ENCODE measurements at regions not wholly inside any gene's neighbourhood (a gene's known extent, or its start where the extent isn't known, plus 50 kb on each side); places are given as distances from the start of the nearest gene placed in this dataset.

DNA sequence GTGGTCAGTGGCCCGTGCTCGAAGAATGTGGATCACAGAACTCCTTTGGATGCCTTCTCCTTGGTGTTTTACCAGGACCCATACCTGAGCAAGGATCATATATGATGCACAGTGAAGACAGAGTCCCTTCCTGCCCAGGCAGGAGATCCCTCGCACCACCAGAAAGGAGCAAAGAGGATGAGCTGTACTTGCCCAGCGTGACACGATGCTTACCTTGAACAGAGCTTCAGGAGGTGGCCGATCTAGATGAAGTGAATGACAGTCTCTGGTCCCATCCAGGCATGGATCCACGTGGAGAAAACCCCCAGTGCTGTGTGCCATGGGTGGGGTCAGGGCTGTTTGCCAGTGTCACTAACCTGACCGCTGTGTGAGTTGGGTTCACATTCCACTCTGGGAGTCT lies 455.4 kb downstream of the GADD45G start:
- TF ChIP-seq TAF1 (IDR thresholded peaks at IDR 0.05; ENCODE audit: low read depth) (no peak), YY1 (IDR thresholded peaks at IDR 0.05; ENCODE audit: low read depth) (no peak)

DNA sequence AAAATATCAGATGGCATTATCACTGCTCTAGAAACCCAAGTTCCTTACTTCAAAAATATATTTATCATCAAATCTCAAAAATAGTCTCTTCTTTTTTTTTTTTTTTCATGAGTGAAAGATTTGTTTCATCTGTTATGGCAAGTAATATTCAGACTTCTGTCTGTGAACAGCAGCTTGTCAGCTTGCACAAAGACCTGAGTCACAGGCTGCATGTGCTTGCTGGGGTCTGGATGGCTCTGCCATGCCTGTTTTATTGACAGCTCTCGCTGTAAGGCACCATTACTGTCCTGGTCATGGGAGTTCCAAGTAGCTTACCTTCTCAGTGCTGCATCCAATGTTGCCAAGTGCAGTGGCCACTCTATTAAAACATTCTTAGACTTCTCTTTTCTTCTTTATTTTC lies 456.4 kb downstream of the GADD45G start:
- TF ChIP-seq EGR1 (IDR thresholded peaks at IDR 0.05) (no peak), FOXM1 (IDR thresholded peaks at IDR 0.05; ENCODE audit: borderline replicate concordance, low read depth) (no peak), NFIC (IDR thresholded peaks at IDR 0.05) (no peak)
- TF ChIP-seq, protein P1, sequence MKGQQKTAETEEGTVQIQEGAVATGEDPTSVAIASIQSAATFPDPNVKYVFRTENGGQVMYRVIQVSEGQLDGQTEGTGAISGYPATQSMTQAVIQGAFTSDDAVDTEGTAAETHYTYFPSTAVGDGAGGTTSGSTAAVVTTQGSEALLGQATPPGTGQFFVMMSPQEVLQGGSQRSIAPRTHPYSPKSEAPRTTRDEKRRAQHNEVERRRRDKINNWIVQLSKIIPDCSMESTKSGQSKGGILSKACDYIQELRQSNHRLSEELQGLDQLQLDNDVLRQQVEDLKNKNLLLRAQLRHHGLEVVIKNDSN (IDR thresholded peaks at IDR 0.05) = no peak

DNA sequence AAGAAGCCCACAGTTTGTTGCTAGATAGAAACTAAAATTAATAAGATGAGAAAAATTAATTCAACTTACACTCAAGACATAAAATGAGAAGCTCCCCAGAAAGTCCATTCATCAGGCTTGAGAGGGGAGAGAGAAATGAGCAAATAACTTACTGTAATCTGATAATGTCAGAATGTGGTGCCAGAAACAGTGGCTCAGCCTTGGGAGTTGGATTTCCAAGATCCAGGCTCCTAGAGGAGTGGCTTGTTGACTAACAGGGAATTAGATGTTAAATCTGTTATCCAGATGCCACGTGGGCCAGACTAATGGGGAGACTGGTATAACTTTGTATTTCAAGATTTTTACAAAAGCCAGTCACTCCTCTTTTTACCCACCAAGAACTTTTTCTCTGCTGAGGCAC lies 458.2 kb downstream of the GADD45G start:
- no peak for TF ChIP-seq CEBPB (IDR thresholded peaks at IDR 0.05)
- TF ChIP-seq TAF1 (IDR thresholded peaks at IDR 0.05; ENCODE audit: low read depth) = no peak
- no peak for TF ChIP-seq TCF12 (IDR thresholded peaks at IDR 0.05; ENCODE audit: low read depth)
- TF ChIP-seq FOXM1 (IDR thresholded peaks at IDR 0.05; ENCODE audit: borderline replicate concordance, low read depth) = no peak
- TF ChIP-seq YY1 (IDR thresholded peaks at IDR 0.05; ENCODE audit: low read depth) = no peak
- TF ChIP-seq, protein P1 (IDR thresholded peaks at IDR 0.05) = no peak
- no peak for TF ChIP-seq EGR1 (IDR thresholded peaks at IDR 0.05)
- TF ChIP-seq, protein P2, sequence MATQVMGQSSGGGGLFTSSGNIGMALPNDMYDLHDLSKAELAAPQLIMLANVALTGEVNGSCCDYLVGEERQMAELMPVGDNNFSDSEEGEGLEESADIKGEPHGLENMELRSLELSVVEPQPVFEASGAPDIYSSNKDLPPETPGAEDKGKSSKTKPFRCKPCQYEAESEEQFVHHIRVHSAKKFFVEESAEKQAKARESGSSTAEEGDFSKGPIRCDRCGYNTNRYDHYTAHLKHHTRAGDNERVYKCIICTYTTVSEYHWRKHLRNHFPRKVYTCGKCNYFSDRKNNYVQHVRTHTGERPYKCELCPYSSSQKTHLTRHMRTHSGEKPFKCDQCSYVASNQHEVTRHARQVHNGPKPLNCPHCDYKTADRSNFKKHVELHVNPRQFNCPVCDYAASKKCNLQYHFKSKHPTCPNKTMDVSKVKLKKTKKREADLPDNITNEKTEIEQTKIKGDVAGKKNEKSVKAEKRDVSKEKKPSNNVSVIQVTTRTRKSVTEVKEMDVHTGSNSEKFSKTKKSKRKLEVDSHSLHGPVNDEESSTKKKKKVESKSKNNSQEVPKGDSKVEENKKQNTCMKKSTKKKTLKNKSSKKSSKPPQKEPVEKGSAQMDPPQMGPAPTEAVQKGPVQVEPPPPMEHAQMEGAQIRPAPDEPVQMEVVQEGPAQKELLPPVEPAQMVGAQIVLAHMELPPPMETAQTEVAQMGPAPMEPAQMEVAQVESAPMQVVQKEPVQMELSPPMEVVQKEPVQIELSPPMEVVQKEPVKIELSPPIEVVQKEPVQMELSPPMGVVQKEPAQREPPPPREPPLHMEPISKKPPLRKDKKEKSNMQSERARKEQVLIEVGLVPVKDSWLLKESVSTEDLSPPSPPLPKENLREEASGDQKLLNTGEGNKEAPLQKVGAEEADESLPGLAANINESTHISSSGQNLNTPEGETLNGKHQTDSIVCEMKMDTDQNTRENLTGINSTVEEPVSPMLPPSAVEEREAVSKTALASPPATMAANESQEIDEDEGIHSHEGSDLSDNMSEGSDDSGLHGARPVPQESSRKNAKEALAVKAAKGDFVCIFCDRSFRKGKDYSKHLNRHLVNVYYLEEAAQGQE (IDR thresholded peaks at IDR 0.05; ENCODE audit: low read depth) = no peak
- no peak for TF ChIP-seq ZBTB7A (IDR thresholded peaks at IDR 0.05; ENCODE audit: low read depth)
- TF ChIP-seq RAD21 (IDR thresholded peaks at IDR 0.05; ENCODE audit: low read depth) = no peak
- TF ChIP-seq, protein P3, sequence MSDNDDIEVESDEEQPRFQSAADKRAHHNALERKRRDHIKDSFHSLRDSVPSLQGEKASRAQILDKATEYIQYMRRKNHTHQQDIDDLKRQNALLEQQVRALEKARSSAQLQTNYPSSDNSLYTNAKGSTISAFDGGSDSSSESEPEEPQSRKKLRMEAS (IDR thresholded peaks at IDR 0.05) = no peak
- no peak for TF ChIP-seq CREB1 (IDR thresholded peaks at IDR 0.05; ENCODE audit: low read depth)
- TF ChIP-seq NFIC (IDR thresholded peaks at IDR 0.05) = no peak
- no peak for TF ChIP-seq TEAD4 (IDR thresholded peaks at IDR 0.05)
- TF ChIP-seq EP300 (IDR thresholded peaks at IDR 0.05; ENCODE audit: borderline replicate concordance) = no peak

DNA sequence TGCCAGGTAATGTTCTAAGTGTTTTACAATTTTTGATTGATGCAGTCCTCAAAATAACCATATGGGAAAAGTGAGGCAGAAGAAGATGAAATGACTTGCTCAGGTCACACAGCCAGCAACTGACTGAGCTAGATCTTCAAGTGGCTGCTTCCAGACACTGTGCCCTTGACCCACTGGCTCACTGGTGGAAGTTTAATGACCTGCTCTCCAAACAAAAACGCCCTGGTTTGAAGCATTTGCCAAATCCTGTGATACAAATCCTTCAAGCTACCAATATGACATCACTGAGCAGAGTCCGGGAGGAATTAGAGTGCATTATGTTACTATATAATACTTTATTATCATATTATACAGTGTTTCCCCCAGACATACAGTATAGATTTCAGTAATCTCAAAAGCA lies 459.4 kb downstream of the GADD45G start:
- TF ChIP-seq TCF12 (IDR thresholded peaks at IDR 0.05; ENCODE audit: low read depth) (no peak), TEAD4 (IDR thresholded peaks at IDR 0.05) (no peak), NFIC (IDR thresholded peaks at IDR 0.05) (no peak), YY1 (IDR thresholded peaks at IDR 0.05; ENCODE audit: low read depth) (no peak), FOXM1 (IDR thresholded peaks at IDR 0.05; ENCODE audit: borderline replicate concordance, low read depth) (no peak)
- TF ChIP-seq, protein P1 (IDR thresholded peaks at IDR 0.05) = no peak
- TF ChIP-seq, protein P3 (IDR thresholded peaks at IDR 0.05) = no peak

DNA sequence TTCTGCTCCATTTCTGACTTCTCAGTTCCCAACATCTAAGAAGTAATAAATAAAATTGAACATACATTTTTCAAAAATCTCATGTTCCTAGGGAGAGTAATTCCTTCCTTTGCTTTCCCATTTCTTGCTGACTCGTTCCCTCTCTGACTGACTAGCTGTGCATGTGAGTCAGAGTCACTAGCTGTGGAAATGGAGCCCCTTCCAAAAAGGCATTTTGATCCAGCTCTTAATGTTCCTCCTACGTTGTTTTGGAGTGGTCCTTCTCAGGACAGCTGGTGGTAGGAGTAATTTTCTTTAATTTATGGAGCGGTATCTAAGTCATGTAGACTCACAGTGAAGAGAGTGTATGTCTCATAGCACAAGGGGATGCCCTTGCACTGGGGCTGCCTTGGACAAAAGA lies 460.2 kb downstream of the GADD45G start:
- no peak for TF ChIP-seq TAF1 (IDR thresholded peaks at IDR 0.05; ENCODE audit: low read depth)
- no peak for TF ChIP-seq NFIC (IDR thresholded peaks at IDR 0.05)

DNA sequence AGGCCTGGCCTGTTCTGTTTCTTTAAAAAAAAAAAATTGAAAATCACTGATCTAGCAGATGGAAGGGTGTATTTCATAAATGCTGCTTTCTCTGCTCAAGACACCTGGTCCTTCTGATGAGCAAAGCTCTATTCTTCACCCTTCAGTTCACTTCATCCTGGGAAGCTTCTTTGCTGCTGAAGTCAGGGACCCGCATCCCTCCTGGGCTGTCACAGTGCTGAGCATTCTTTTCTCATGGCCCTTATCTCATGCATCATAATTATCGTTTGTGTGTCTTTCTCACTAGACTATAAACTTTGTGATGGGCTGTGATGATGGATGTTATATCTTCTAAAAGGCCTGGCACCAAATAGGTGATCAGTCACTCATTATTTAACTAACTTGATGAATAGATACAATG lies 461.0 kb downstream of the GADD45G start:
- TF ChIP-seq TCF12 (IDR thresholded peaks at IDR 0.05; ENCODE audit: low read depth) = no peak
- TF ChIP-seq EP300 (IDR thresholded peaks at IDR 0.05; ENCODE audit: borderline replicate concordance) = no peak
- TF ChIP-seq TEAD4 (IDR thresholded peaks at IDR 0.05) = no peak
- TF ChIP-seq FOXM1 (IDR thresholded peaks at IDR 0.05; ENCODE audit: borderline replicate concordance, low read depth) = no peak
- no peak for TF ChIP-seq YY1 (IDR thresholded peaks at IDR 0.05; ENCODE audit: low read depth)
- no peak for TF ChIP-seq NFIC (IDR thresholded peaks at IDR 0.05)
- no peak for TF ChIP-seq ZBTB7A (IDR thresholded peaks at IDR 0.05; ENCODE audit: low read depth)
- TF ChIP-seq RAD21 (IDR thresholded peaks at IDR 0.05; ENCODE audit: low read depth) = no peak
- TF ChIP-seq, protein P2 (IDR thresholded peaks at IDR 0.05; ENCODE audit: low read depth) = no peak
- TF ChIP-seq TAF1 (IDR thresholded peaks at IDR 0.05; ENCODE audit: low read depth) = no peak

DNA sequence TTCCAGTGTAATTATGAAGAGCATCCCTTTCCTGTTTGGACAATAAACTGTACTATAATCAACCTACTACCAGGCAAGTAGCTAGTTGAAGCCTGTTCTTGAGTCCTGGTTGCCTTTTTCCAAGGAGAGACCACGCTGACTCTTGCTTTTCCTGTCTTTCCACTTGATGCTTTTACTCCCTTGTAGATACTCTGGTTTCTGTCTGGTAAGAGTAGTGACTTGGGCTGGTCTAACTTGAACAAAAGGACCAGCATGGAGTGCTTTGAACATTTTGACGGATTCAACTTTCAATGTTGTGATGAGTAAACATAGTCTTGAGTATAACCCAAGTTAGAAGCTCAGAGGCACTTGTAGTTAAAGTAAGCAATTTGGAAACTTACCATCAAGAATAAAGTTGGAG lies 464.3 kb downstream of the GADD45G start:
- TF ChIP-seq, protein P3 (IDR thresholded peaks at IDR 0.05) = no peak
- TF ChIP-seq YY1 (IDR thresholded peaks at IDR 0.05; ENCODE audit: low read depth) = no peak
- no peak for TF ChIP-seq TEAD4 (IDR thresholded peaks at IDR 0.05)
- TF ChIP-seq, protein P1 (IDR thresholded peaks at IDR 0.05) = no peak
- no peak for TF ChIP-seq TCF12 (IDR thresholded peaks at IDR 0.05; ENCODE audit: low read depth)
- TF ChIP-seq CEBPB (IDR thresholded peaks at IDR 0.05) = no peak
- no peak for TF ChIP-seq ZBTB7A (IDR thresholded peaks at IDR 0.05; ENCODE audit: low read depth)
- TF ChIP-seq, protein P2 (IDR thresholded peaks at IDR 0.05; ENCODE audit: low read depth) = no peak
- no peak for TF ChIP-seq EP300 (IDR thresholded peaks at IDR 0.05; ENCODE audit: borderline replicate concordance)
- no peak for TF ChIP-seq EGR1 (IDR thresholded peaks at IDR 0.05)
- no peak for TF ChIP-seq CREB1 (IDR thresholded peaks at IDR 0.05; ENCODE audit: low read depth)
- TF ChIP-seq FOXM1 (IDR thresholded peaks at IDR 0.05; ENCODE audit: borderline replicate concordance, low read depth) = no peak
- no peak for TF ChIP-seq NFIC (IDR thresholded peaks at IDR 0.05)
- no peak for TF ChIP-seq TAF1 (IDR thresholded peaks at IDR 0.05; ENCODE audit: low read depth)
- TF ChIP-seq RAD21 (IDR thresholded peaks at IDR 0.05; ENCODE audit: low read depth) = no peak
